Calu3 (cell line): ENCODE measurements at regions not wholly inside any gene's neighbourhood (a gene's known extent, or its start where the extent isn't known, plus 50 kb on each side); places are given as distances from the start of the nearest gene placed in this dataset.

Source experiments
- BruUV-seq: library from RNA; stranded (reverse); fragments of 400-500 nt; replicated peaks from 2 replicates; lab custom pipeline; 2021; lab: Mats Ljungman, UMichigan
- CTCF ChIA-PET: fragments of 300-600 bp; sonication (Branson Sonifier 250); formaldehyde crosslinking; loops from one replicate; lab custom pipeline; 2022; ENCODE audit warnings: antibody characterized with exemption; lab: Charles Lee
- DNase-seq: peaks from one replicate; pipeline ENCODE4 v3.0.0; 2022
- H3K27ac Mint-ChIP-seq: one replicate; pipeline ENCODE4 v1.8.0; 2022; ENCODE audit warnings: mixed read lengths; ENCODE audit not compliant: unreplicated experiment
- H3K27me3 Mint-ChIP-seq: one replicate; pipeline ENCODE4 v1.8.0; 2022; ENCODE audit warnings: mixed read lengths; ENCODE audit not compliant: unreplicated experiment
- H3K36me3 Mint-ChIP-seq: one replicate; pipeline ENCODE4 v1.8.0; 2022; ENCODE audit warnings: mild to moderate bottlenecking, moderate library complexity, mixed read lengths; ENCODE audit not compliant: insufficient read depth, unreplicated experiment
- H3K4me1 Mint-ChIP-seq: one replicate; pipeline ENCODE4 v1.8.0; 2022; ENCODE audit warnings: mild to moderate bottlenecking, low read depth, mixed read lengths; ENCODE audit not compliant: unreplicated experiment
- H3K4me3 Mint-ChIP-seq: one replicate; pipeline ENCODE4 v1.8.0; 2022; ENCODE audit warnings: mild to moderate bottlenecking, low read depth, moderate library complexity, mixed read lengths; ENCODE audit not compliant: unreplicated experiment
- H3K9me3 Mint-ChIP-seq: one replicate; pipeline ENCODE4 v1.8.0; 2022; ENCODE audit warnings: low read depth, mixed read lengths; ENCODE audit not compliant: unreplicated experiment
- CTCF ChIP-seq: fragments of 200-600 bp; IDR thresholded peaks from one replicate; pipeline ENCODE4 v1.8.0; 2022; ENCODE audit warnings: antibody characterized with exemption; ENCODE audit not compliant: unreplicated experiment
- intact Hi-C: fragments of 100-400 bp; cut with micrococcal nuclease; formaldehyde crosslinking; loops from one replicate; pipeline ENCODE4 v1.10.0; 2022; ENCODE audit not compliant: unreplicated experiment

- no peaks in the 10 kb centered on the region for H3K9me3 Mint-ChIP-seq
- H3K4me1 Mint-ChIP-seq = no peaks in the 10 kb centered on the region
- no TSS peak for BruUV-seq
- no peak overlapping the region for H3K27ac Mint-ChIP-seq
- CTCF ChIA-PET = no interaction called here
- intact Hi-C loops = no loop called here
- H3K36me3 Mint-ChIP-seq = no peaks in the 10 kb centered on the region
- DNase-seq = no peak
- peaks cover 94% of the 10 kb centered on the region for H3K27me3 Mint-ChIP-seq
- no peak overlapping the region for H3K4me3 Mint-ChIP-seq
- no peak for TF ChIP-seq CTCF
Observed at GRCh38 chr1:214165850-214166374, 115.0 kb upstream of the SMYD2 start.

GRCh38 chr1:214174508-214175199, 106.3 kb upstream of the SMYD2 start:
- TF ChIP-seq CTCF = no peak
- no peak overlapping the region for H3K4me3 Mint-ChIP-seq
- CTCF ChIA-PET = no interaction called here
- no TSS peak for BruUV-seq
- intact Hi-C loops = no loop called here
- H3K9me3 Mint-ChIP-seq = no peaks in the 10 kb centered on the region
- H3K27ac Mint-ChIP-seq = no peak overlapping the region
- H3K36me3 Mint-ChIP-seq = no peaks in the 10 kb centered on the region
- H3K4me1 Mint-ChIP-seq = no peaks in the 10 kb centered on the region
- no peak for DNase-seq
- peaks cover 82% of the 10 kb centered on the region for H3K27me3 Mint-ChIP-seq

- peaks cover 97% of the 10 kb centered on the region for H3K27me3 Mint-ChIP-seq
- H3K9me3 Mint-ChIP-seq = peaks cover 1% of the 10 kb centered on the region
- CTCF ChIA-PET = no interaction called here
- BruUV-seq = no TSS peak
- DNase-seq = no peak
- no peak overlapping the region for H3K4me3 Mint-ChIP-seq
- no peak overlapping the region for H3K27ac Mint-ChIP-seq
- intact Hi-C loops = no loop called here
- no peaks in the 10 kb centered on the region for H3K36me3 Mint-ChIP-seq
- H3K4me1 Mint-ChIP-seq = no peaks in the 10 kb centered on the region
- no peak for TF ChIP-seq CTCF
Observed at GRCh38 chr1:214178102-214178501, 102.9 kb upstream of the SMYD2 start.

GRCh38 chr1:214184992-214185391, 96.0 kb upstream of the SMYD2 start:
- CTCF ChIA-PET = no interaction called here
- intact Hi-C loops = no loop called here
- Mint-ChIP-seq H3K4me1 (no peaks in the 10 kb centered on the region), H3K4me3 (no peak overlapping the region), H3K27me3 (peaks cover 65% of the 10 kb centered on the region), H3K27ac (no peak overlapping the region), H3K9me3 (peaks cover 3% of the 10 kb centered on the region), H3K36me3 (no peaks in the 10 kb centered on the region)
- BruUV-seq = no TSS peak
- no peak for DNase-seq
- TF ChIP-seq CTCF = no peak
